ENCODE measurements at regions not wholly inside any gene's neighbourhood (a gene's known extent, or its start where the extent isn't known, plus 50 kb on each side); places are given as distances from the start of the nearest gene placed in this dataset.
A peak's percentile ranks its signal among the peaks of the same experiment; 100 is the strongest.

DNA sequence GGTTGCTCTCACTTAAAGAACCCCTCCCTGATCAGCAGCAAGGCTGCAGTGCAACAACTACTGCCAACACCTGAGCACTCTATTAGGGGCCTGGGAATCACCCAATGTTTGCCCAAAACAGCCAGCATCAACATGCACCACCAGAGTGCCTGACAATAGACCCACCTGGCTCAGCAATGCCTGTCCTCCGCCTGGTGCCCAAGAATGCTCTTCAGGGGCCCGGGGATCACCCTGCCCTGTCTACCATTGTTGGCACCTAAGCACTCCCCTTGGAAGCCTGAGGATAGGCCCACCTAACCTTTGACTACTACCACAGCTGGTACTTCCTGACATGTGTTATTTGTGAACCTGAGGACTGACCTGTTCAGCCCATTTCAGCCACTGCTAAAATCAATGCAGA lies 1363.1 kb upstream of the PRR20A start:
- TF ChIP-seq, protein P1, sequence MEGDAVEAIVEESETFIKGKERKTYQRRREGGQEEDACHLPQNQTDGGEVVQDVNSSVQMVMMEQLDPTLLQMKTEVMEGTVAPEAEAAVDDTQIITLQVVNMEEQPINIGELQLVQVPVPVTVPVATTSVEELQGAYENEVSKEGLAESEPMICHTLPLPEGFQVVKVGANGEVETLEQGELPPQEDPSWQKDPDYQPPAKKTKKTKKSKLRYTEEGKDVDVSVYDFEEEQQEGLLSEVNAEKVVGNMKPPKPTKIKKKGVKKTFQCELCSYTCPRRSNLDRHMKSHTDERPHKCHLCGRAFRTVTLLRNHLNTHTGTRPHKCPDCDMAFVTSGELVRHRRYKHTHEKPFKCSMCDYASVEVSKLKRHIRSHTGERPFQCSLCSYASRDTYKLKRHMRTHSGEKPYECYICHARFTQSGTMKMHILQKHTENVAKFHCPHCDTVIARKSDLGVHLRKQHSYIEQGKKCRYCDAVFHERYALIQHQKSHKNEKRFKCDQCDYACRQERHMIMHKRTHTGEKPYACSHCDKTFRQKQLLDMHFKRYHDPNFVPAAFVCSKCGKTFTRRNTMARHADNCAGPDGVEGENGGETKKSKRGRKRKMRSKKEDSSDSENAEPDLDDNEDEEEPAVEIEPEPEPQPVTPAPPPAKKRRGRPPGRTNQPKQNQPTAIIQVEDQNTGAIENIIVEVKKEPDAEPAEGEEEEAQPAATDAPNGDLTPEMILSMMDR (conservative IDR thresholded peaks at IDR 0.05; ENCODE audit: low read depth, low read length): no peak
- TF ChIP-seq EZH2 (IDR thresholded peaks at IDR 0.05; ENCODE audit: borderline replicate concordance, low read depth, low read length, poor library complexity, severe bottlenecking): no peak
- BruUV-seq (replicated peaks): no TSS peak

DNA sequence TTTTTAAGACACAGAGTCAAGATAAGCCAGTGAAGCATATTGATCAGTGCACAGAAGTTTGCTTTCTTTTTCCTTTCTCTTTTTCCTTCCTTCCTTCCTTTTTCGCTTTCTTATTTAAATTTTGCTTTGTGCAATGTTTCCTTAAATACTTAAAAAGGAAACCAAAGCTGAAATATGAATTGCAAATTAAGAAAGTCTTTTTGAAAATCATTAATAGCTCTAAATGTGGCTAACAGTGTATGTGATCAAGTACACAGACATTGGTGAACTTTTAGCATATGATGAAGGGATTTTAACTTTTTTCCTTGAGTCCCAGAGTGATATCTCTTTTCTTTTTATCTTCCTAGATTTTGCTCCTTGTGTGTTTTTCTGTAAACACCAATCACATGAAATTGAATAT lies 1356.9 kb upstream of the PRR20A start:
- no TSS peak for BruUV-seq (replicated peaks)
- intact Hi-C loops (cut with micrococcal nuclease; ENCODE audit: unreplicated experiment): no loop called here
- peak overlapping the region; percentile 0 for H3K4me3 ChIP-seq (ENCODE audit: low read depth, low read length, poor library complexity, severe bottlenecking)

More for the DNA sequence above, 1363.1 kb upstream of the PRR20A start:
- no peaks in the 10 kb centered on the region for H3K27me3 ChIP-seq (replicated peaks; ENCODE audit: insufficient read depth, low read depth, low read length, poor library complexity)
- POLR2A ChIA-PET (ENCODE audit: low non-redundant PET): no interaction called here
- no peak for DNase-seq (ENCODE audit: low spot score)
- intact Hi-C loops (cut with micrococcal nuclease; ENCODE audit: unreplicated experiment): no loop called here
- peaks cover 4% of the 10 kb centered on the region for H3K9me3 ChIP-seq (ENCODE audit: low read depth, low read length, poor library complexity, severe bottlenecking)
- H3K4me3 ChIP-seq (ENCODE audit: low read depth, low read length, poor library complexity, severe bottlenecking): no peak overlapping the region
- CTCF ChIA-PET: no interaction called here
- no peak overlapping the region for H3K27ac ChIP-seq (ENCODE audit: low read depth, low read length, poor library complexity, severe bottlenecking)
- no peaks in the 10 kb centered on the region for H3K4me1 ChIP-seq (ENCODE audit: insufficient read depth, low read length, poor library complexity, severe bottlenecking)
- no peaks in the 10 kb centered on the region for H3K36me3 ChIP-seq (ENCODE audit: insufficient read depth, low read length, poor library complexity, severe bottlenecking)

DNA sequence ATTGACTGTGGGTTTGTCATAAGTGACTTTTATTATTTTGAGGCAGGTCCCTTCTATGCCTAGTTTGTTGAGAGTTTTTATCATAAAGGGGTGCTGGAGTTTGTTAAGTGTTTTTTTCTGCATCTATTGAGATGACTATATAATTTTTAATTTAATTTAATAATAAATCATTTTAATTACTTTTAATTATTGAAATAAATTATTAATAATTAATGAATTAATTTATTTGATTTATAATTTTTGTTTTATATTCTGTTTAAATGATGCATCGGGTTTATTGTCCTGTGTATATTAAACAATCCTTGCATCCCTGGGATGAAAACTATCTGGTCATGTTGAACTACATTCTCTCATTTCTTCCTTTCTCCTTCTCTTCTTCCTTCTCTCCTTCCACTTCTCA lies 1352.2 kb upstream of the PRR20A start:
- no peak for DNase-seq (ENCODE audit: low spot score)
- intact Hi-C loops (cut with micrococcal nuclease; ENCODE audit: unreplicated experiment): no loop called here
- H3K36me3 ChIP-seq (ENCODE audit: insufficient read depth, low read length, poor library complexity, severe bottlenecking): no peaks in the 10 kb centered on the region
- no peaks in the 10 kb centered on the region for H3K27me3 ChIP-seq (replicated peaks; ENCODE audit: insufficient read depth, low read depth, low read length, poor library complexity)
- CTCF ChIA-PET: no interaction called here
- BruUV-seq (replicated peaks): no TSS peak
- H3K4me3 ChIP-seq (ENCODE audit: low read depth, low read length, poor library complexity, severe bottlenecking): no peak overlapping the region
- TF ChIP-seq EZH2 (IDR thresholded peaks at IDR 0.05; ENCODE audit: borderline replicate concordance, low read depth, low read length, poor library complexity, severe bottlenecking): no peak
- TF ChIP-seq, protein P1 (conservative IDR thresholded peaks at IDR 0.05; ENCODE audit: low read depth, low read length): no peak
- H3K9me3 ChIP-seq (ENCODE audit: low read depth, low read length, poor library complexity, severe bottlenecking): peaks cover 5% of the 10 kb centered on the region
- H3K27ac ChIP-seq (ENCODE audit: low read depth, low read length, poor library complexity, severe bottlenecking): no peak overlapping the region
- POLR2A ChIA-PET (ENCODE audit: low non-redundant PET): no interaction called here
- peaks cover 5% of the 10 kb centered on the region for H3K4me1 ChIP-seq (ENCODE audit: insufficient read depth, low read length, poor library complexity, severe bottlenecking)

More for the DNA sequence above, 1356.9 kb upstream of the PRR20A start:
- no peaks in the 10 kb centered on the region for H3K36me3 ChIP-seq (ENCODE audit: insufficient read depth, low read length, poor library complexity, severe bottlenecking)
- POLR2A ChIA-PET (ENCODE audit: low non-redundant PET): no interaction called here
- H3K27me3 ChIP-seq (replicated peaks; ENCODE audit: insufficient read depth, low read depth, low read length, poor library complexity): no peaks in the 10 kb centered on the region
- peaks cover 9% of the 10 kb centered on the region for H3K9me3 ChIP-seq (ENCODE audit: low read depth, low read length, poor library complexity, severe bottlenecking)
- H3K27ac ChIP-seq (ENCODE audit: low read depth, low read length, poor library complexity, severe bottlenecking): peak overlapping the region; percentile 59
- TF ChIP-seq, protein P1 (conservative IDR thresholded peaks at IDR 0.05; ENCODE audit: low read depth, low read length): no peak
- no peak for TF ChIP-seq EZH2 (IDR thresholded peaks at IDR 0.05; ENCODE audit: borderline replicate concordance, low read depth, low read length, poor library complexity, severe bottlenecking)
- DNase-seq (ENCODE audit: low spot score): peak; percentile 59
- CTCF ChIA-PET: no interaction called here
- peaks cover 8% of the 10 kb centered on the region for H3K4me1 ChIP-seq (ENCODE audit: insufficient read depth, low read length, poor library complexity, severe bottlenecking)
